ENCODE measurements at regions not wholly inside any gene's neighbourhood (a gene's known extent, or its start where the extent isn't known, plus 50 kb on each side); places are given as distances from the start of the nearest gene placed in this dataset.

DNA sequence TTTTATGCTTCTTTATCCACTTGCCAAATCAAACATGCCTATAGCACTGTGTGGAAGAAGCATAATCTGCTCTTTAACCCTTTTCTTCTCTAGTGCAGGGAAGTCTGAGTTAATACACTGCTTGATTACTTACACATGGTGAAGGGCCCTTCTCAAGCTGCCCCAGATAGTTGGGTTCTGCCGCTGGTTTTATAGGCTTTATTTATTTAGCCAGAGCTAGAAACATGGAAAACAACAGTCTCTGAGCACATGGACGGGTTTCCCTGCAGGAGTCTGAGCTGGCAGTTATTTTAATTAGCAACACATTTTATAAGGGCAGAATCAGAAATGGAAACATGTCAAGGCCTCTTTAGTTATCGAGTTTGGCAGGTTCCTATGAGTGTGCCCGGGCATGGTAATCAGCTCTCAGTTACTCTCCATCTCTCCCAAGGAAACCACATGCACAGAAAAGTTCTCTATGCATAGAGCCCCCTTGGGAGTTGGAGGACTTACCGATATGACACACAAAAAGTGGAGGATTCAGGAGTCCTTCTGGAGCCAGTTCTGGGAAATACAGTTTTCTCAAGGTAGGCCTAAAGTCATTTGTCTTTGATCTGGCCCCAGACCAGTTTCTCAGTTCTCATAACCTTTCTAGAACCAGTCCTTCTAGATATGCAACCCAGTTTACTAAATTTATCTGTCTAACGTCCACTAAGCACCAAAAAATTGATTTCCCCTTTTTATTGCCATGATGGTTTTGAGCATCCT lies 564.8 kb downstream of the ACTL7B start:
- no peaks in the 10 kb centered on the region for H4K20me1 ChIP-seq (ENCODE audit: insufficient read depth)
- no peaks in the 10 kb centered on the region for H3K9me3 ChIP-seq (ENCODE audit: control insufficient read depth in 1 of 2, insufficient read depth in 1 of 2, low read depth in 1 of 2, low read length in 2 of 2)
- DNase-seq (ENCODE audit: low read depth, low spot score) (no peak), ATAC-seq (no peak)
- no TSS peak for BruUV-seq (replicated peaks)
- H3K9me2 ChIP-seq (ENCODE audit: insufficient read depth) = no peaks in the 10 kb centered on the region
- no peaks in the 10 kb centered on the region for H3K79me2 ChIP-seq (ENCODE audit: insufficient read depth, low read length)
- no peaks in the 10 kb centered on the region for H3K4me1 ChIP-seq (ENCODE audit: control insufficient read depth in 1 of 2, insufficient read depth in 2 of 2, low read length in 2 of 2)
- ChIA-PET CTCF (no interaction called here), POLR2A (no interaction called here), RAD21 (ENCODE audit: low non-redundant PET in 1 of 2, low total read pairs in 2 of 2, uncharacterized antibody in 2 of 2, unreplicated experiment in 2 of 2) (no interaction called here)
- no peak overlapping the region for H3K9ac ChIP-seq (ENCODE audit: low read length)
- no peak overlapping the region for H3K4me2 ChIP-seq (ENCODE audit: low read length)
- TF ChIP-seq TCF7L2 (IDR thresholded peaks at IDR 0.05; ENCODE audit: borderline replicate concordance, extremely low read depth, insufficient read depth, insufficient read length) (no peak), ZNF274 (IDR thresholded peaks at IDR 0.05; ENCODE audit: low read depth, low read length) (no peak), MAX (IDR thresholded peaks at IDR 0.05) (no peak), SP1 (IDR thresholded peaks at IDR 0.05; ENCODE audit: low read depth) (no peak), REST (IDR thresholded peaks at IDR 0.05; ENCODE audit: low read depth) (no peak), CEBPB (IDR thresholded peaks at IDR 0.05; ENCODE audit: low read depth) (no peak), CTCF (IDR thresholded peaks at IDR 0.05 in 2 of 3, conservative IDR thresholded peaks at IDR 0.05 in 1 of 3; ENCODE audit: borderline replicate concordance in 1 of 3, insufficient read depth in 1 of 3, low read depth in 2 of 3, low read length in 2 of 3) (no peak), EGR1 (IDR thresholded peaks at IDR 0.05; ENCODE audit: low read depth) (no peak), EZH2phosphoT487 (IDR thresholded peaks at IDR 0.05; ENCODE audit: borderline replicate concordance) (no peak), ATF3 (IDR thresholded peaks at IDR 0.05) (no peak), POLR2A (IDR thresholded peaks at IDR 0.05; ENCODE audit: borderline replicate concordance, extremely low read depth, insufficient read depth, insufficient read length) (no peak), ELF1 (IDR thresholded peaks at IDR 0.05; ENCODE audit: borderline replicate concordance, low read depth) (no peak), ZFX (IDR thresholded peaks at IDR 0.05) (no peak), CBX3 (IDR thresholded peaks at IDR 0.05; ENCODE audit: low read depth) (no peak), POLR2AphosphoS5 (IDR thresholded peaks at IDR 0.05; ENCODE audit: low read depth, low read length) (no peak), JUND (IDR thresholded peaks at IDR 0.05) (no peak)
- TF ChIP-seq, protein P1, sequence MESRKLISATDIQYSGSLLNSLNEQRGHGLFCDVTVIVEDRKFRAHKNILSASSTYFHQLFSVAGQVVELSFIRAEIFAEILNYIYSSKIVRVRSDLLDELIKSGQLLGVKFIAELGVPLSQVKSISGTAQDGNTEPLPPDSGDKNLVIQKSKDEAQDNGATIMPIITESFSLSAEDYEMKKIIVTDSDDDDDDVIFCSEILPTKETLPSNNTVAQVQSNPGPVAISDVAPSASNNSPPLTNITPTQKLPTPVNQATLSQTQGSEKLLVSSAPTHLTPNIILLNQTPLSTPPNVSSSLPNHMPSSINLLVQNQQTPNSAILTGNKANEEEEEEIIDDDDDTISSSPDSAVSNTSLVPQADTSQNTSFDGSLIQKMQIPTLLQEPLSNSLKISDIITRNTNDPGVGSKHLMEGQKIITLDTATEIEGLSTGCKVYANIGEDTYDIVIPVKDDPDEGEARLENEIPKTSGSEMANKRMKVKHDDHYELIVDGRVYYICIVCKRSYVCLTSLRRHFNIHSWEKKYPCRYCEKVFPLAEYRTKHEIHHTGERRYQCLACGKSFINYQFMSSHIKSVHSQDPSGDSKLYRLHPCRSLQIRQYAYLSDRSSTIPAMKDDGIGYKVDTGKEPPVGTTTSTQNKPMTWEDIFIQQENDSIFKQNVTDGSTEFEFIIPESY (IDR thresholded peaks at IDR 0.05; ENCODE audit: extremely low read depth, insufficient replicate concordance, low read length) = no peak
- H3K4me3 ChIP-seq (replicated peaks in 1 of 2; ENCODE audit: low read depth in 1 of 2, low read length in 2 of 2) = no peak overlapping the region
- intact Hi-C loops (cut with micrococcal nuclease) = no loop called here
- H3K27me3 ChIP-seq (ENCODE audit: insufficient read depth, low read length) = no peaks in the 10 kb centered on the region
- no peaks in the 10 kb centered on the region for H3K36me3 ChIP-seq (ENCODE audit: control insufficient read depth in 1 of 2, insufficient read depth in 2 of 2, low read length in 2 of 2)
- H3K27ac ChIP-seq (ENCODE audit: low read depth, low read length) = no peak overlapping the region
- H2AFZ ChIP-seq (ENCODE audit: low read depth, low read length, poor library complexity, severe bottlenecking) = no peak overlapping the region

Data from HCT116 (cell line).